ENCODE measurements at regions not wholly inside any gene's neighbourhood (a gene's known extent, or its start where the extent isn't known, plus 50 kb on each side); places are given as distances from the start of the nearest gene placed in this dataset.
"Not testable (repeated sequence)": the region's sequence is repeated elsewhere in the genome, so short reads cannot be mapped to it uniquely, and the experiment has no call there.

- DNase-seq = no peak
Observed at GRCh38 chr5:57937501-57938173, 455.0 kb upstream of the ACTBL2 start.

GRCh38 chr5:57937025-57937424 is 454.4 kb upstream of the ACTBL2 start:
- no peak for DNase-seq

GRCh38 chr5:57932761-57933160 is 450.1 kb upstream of the ACTBL2 start:
- DNase-seq = no peak

- no peak for DNase-seq
Observed at GRCh38 chr5:57931807-57932206, 449.2 kb upstream of the ACTBL2 start.

- peak in 1 of 2 experiments; percentile 19 for DNase-seq
Observed at GRCh38 chr5:57931352-57931751, 448.7 kb upstream of the ACTBL2 start.

- no peak for DNase-seq
Observed at GRCh38 chr5:57929271-57929670, 446.7 kb upstream of the ACTBL2 start.

GRCh38 chr5:57923094-57923493 is 440.5 kb upstream of the ACTBL2 start:
- not testable (repeated sequence) for DNase-seq

GRCh38 chr5:57917004-57917403 is 434.4 kb upstream of the ACTBL2 start:
- DNase-seq = no peak

GRCh38 chr5:57915536-57915935 is 432.9 kb upstream of the ACTBL2 start:
- no peak for DNase-seq

GRCh38 chr5:57911438-57911837 is 428.8 kb upstream of the ACTBL2 start:
- peak in 1 of 2 experiments; percentile 14 for DNase-seq

- no peak for DNase-seq
Observed at GRCh38 chr5:57906671-57907070, 424.1 kb upstream of the ACTBL2 start.

- DNase-seq = no peak
Observed at GRCh38 chr5:57903458-57903857, 420.8 kb upstream of the ACTBL2 start.

- peak in 1 of 2 experiments; percentile 67 for DNase-seq
Observed at GRCh38 chr5:57902095-57902494, 419.5 kb upstream of the ACTBL2 start.

- DNase-seq = no peak
Observed at GRCh38 chr5:57900381-57900944, 417.9 kb upstream of the ACTBL2 start.

GRCh38 chr5:57896576-57896975 is 414.0 kb upstream of the ACTBL2 start:
- no peak for DNase-seq

- DNase-seq = no peak
Observed at GRCh38 chr5:57895766-57896165, 413.2 kb upstream of the ACTBL2 start.

GRCh38 chr5:57893926-57894325 is 411.3 kb upstream of the ACTBL2 start:
- no peak for DNase-seq

- DNase-seq = no peak
Observed at GRCh38 chr5:57891443-57891842, 408.8 kb upstream of the ACTBL2 start.

- DNase-seq = peak in 1 of 2 experiments; percentile 9
Observed at GRCh38 chr5:57889558-57889957, 406.9 kb upstream of the ACTBL2 start.

- peak; percentile 27 to 76 for DNase-seq
Observed at GRCh38 chr5:57887851-57888621, 405.4 kb upstream of the ACTBL2 start.

GRCh38 chr5:57884346-57885102 is 401.9 kb upstream of the ACTBL2 start:
- no peak for DNase-seq

GRCh38 chr5:57880216-57880615 is 397.6 kb upstream of the ACTBL2 start:
- no peak for DNase-seq

GRCh38 chr5:57878301-57878722 is 395.7 kb upstream of the ACTBL2 start:
- DNase-seq = peak in 1 of 2 experiments; percentile 20

Measured in NCI-H524 (cell line).